ENCODE measurements at regions not wholly inside any gene's neighbourhood (a gene's known extent, or its start where the extent isn't known, plus 50 kb on each side); places are given as distances from the start of the nearest gene placed in this dataset.
"Not testable (repeated sequence)": the region's sequence is repeated elsewhere in the genome, so short reads cannot be mapped to it uniquely, and the experiment has no call there.

GRCh38 chr14:37889087-37889486, 293.7 kb downstream of the TTC6 start:
- H3K9me3 ChIP-seq = no peaks in the 10 kb centered on the region
- no peak for DNase-seq (ENCODE audit: low spot score in 2 of 2)
- no peaks in the 10 kb centered on the region for H3K4me1 ChIP-seq
- no peaks in the 10 kb centered on the region for H3K36me3 ChIP-seq
- no peak overlapping the region for H3K4me3 ChIP-seq
- H3K27me3 ChIP-seq = no peaks in the 10 kb centered on the region
- no peak overlapping the region for H3K27ac ChIP-seq
- 35% methylated on average over 5 of the region's 5 CpGs for WGBS
- TF ChIP-seq, protein P1, sequence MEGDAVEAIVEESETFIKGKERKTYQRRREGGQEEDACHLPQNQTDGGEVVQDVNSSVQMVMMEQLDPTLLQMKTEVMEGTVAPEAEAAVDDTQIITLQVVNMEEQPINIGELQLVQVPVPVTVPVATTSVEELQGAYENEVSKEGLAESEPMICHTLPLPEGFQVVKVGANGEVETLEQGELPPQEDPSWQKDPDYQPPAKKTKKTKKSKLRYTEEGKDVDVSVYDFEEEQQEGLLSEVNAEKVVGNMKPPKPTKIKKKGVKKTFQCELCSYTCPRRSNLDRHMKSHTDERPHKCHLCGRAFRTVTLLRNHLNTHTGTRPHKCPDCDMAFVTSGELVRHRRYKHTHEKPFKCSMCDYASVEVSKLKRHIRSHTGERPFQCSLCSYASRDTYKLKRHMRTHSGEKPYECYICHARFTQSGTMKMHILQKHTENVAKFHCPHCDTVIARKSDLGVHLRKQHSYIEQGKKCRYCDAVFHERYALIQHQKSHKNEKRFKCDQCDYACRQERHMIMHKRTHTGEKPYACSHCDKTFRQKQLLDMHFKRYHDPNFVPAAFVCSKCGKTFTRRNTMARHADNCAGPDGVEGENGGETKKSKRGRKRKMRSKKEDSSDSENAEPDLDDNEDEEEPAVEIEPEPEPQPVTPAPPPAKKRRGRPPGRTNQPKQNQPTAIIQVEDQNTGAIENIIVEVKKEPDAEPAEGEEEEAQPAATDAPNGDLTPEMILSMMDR (IDR thresholded peaks at IDR 0.05) = no peak
- TF ChIP-seq POLR2A (IDR thresholded peaks at IDR 0.05) = no peak
- no peak for TF ChIP-seq EP300 (IDR thresholded peaks at IDR 0.05)
- no peak for TF ChIP-seq POLR2AphosphoS5 (IDR thresholded peaks at IDR 0.05)

GRCh38 chr14:37890095-37890494, 294.7 kb downstream of the TTC6 start:
- Histone ChIP-seq H3K4me1 (no peaks in the 10 kb centered on the region), H3K36me3 (no peaks in the 10 kb centered on the region), H3K27ac (no peak overlapping the region), H3K9me3 (no peaks in the 10 kb centered on the region), H3K4me3 (no peak overlapping the region), H3K27me3 (no peaks in the 10 kb centered on the region)
- WGBS = 82% methylated on average over 1 of the region's 1 CpG
- no peak for DNase-seq (ENCODE audit: low spot score in 2 of 2)
- no peak for TF ChIP-seq POLR2AphosphoS5 (IDR thresholded peaks at IDR 0.05)

DNA sequence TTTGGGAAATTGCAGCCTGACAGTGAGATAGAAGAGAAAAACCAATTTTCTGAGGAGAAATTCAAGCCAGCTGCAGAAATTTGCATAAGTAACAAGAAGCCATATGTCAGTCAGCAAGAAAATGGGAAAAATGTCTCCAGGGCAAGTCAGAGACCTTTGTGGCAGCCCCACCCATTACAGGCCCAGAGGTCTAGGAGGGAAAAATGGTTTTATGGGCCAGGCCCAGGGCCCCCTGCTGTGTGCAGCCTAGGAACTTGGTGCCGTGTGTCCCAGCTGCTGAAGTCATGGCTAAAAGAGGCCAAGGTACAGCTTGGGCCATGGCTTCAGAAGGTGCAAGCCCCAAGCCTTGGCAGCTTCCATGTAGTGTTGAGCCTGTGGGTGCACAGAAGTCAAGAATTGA, 296.1 kb downstream of the TTC6 start:
- not testable (repeated sequence) for H3K27ac ChIP-seq; DNase-seq (ENCODE audit: low spot score in 2 of 2); H3K27me3 ChIP-seq; H3K4me1 ChIP-seq; H3K36me3 ChIP-seq; H3K9me3 ChIP-seq; H3K4me3 ChIP-seq
- no CpG with 5 or more reads among the region's 1 CpG for WGBS

GRCh38 chr14:37894463-37894862, 299.0 kb downstream of the TTC6 start:
- H3K9me3 ChIP-seq = no peaks in the 10 kb centered on the region
- no peak for TF ChIP-seq POLR2A (IDR thresholded peaks at IDR 0.05)
- TF ChIP-seq, protein P1 (IDR thresholded peaks at IDR 0.05) = no peak
- no peak for TF ChIP-seq POLR2AphosphoS5 (IDR thresholded peaks at IDR 0.05)
- no peak for TF ChIP-seq EP300 (IDR thresholded peaks at IDR 0.05)
- H3K4me3 ChIP-seq = no peak overlapping the region
- 55% methylated on average over 1 of the region's 1 CpG for WGBS
- no peaks in the 10 kb centered on the region for H3K4me1 ChIP-seq
- no peaks in the 10 kb centered on the region for H3K36me3 ChIP-seq
- H3K27me3 ChIP-seq = no peaks in the 10 kb centered on the region
- no peak overlapping the region for H3K27ac ChIP-seq
- DNase-seq (ENCODE audit: low spot score in 2 of 2) = no peak

- 90% methylated on average over 4 of the region's 4 CpGs for WGBS
- Histone ChIP-seq H3K36me3 (no peaks in the 10 kb centered on the region), H3K27ac (no peak overlapping the region), H3K27me3 (no peaks in the 10 kb centered on the region), H3K4me3 (no peak overlapping the region), H3K4me1 (peaks cover 7% of the 10 kb centered on the region), H3K9me3 (no peaks in the 10 kb centered on the region)
- TF ChIP-seq, protein P1 (IDR thresholded peaks at IDR 0.05) = no peak
- TF ChIP-seq POLR2AphosphoS5 (IDR thresholded peaks at IDR 0.05) = no peak
- TF ChIP-seq EP300 (IDR thresholded peaks at IDR 0.05) = no peak
- no peak for TF ChIP-seq POLR2A (IDR thresholded peaks at IDR 0.05)
- DNase-seq (ENCODE audit: low spot score in 2 of 2) = no peak
Measured at GRCh38 chr14:37899365-37899764, 303.9 kb downstream of the TTC6 start.

DNA sequence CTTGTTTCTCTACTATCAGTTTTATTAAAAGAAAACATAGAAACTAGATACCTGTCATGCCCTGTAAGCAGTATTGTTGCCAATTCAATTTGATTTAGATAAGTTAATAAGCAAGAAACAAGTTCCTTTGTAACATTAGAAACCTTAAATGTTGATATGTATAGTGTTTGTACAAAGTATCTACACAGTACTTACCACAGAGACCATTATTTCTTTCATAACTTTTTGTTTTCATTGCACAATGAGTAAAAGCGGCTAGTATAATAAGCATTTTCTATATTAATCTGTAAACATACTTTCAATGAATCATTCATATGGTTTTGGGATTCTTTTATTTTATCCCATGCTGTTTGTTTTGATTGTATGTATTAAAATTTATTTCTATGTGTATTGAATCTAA, 305.1 kb downstream of the TTC6 start:
- Histone ChIP-seq H3K36me3 (no peaks in the 10 kb centered on the region), H3K4me1 (peaks cover 7% of the 10 kb centered on the region), H3K9me3 (no peaks in the 10 kb centered on the region), H3K4me3 (no peak overlapping the region), H3K27ac (no peak overlapping the region), H3K27me3 (no peaks in the 10 kb centered on the region)
- DNase-seq (ENCODE audit: low spot score in 2 of 2) = no peak
- TF ChIP-seq POLR2AphosphoS5 (IDR thresholded peaks at IDR 0.05) (no peak), POLR2A (IDR thresholded peaks at IDR 0.05) (no peak), EP300 (IDR thresholded peaks at IDR 0.05) (no peak)
- TF ChIP-seq, protein P1 (IDR thresholded peaks at IDR 0.05) = no peak
- 72% methylated on average over 1 of the region's 1 CpG for WGBS
